ENCODE measurements at regions not wholly inside any gene's neighbourhood (a gene's known extent, or its start where the extent isn't known, plus 50 kb on each side); places are given as distances from the start of the nearest gene placed in this dataset.

GRCh38 chrX:118904664-118905063, 69.8 kb upstream of the LONRF3 start:
- TF ChIP-seq RAD21 (conservative IDR thresholded peaks at IDR 0.05 in 1 of 2, IDR thresholded peaks at IDR 0.05 in 1 of 2) (no peak), REST (IDR thresholded peaks at IDR 0.05) (no peak), EP300 (IDR thresholded peaks at IDR 0.05) (no peak), CHD2 (IDR thresholded peaks at IDR 0.05; ENCODE audit: low read length, partially characterized antibody) (no peak), FOSL2 (IDR thresholded peaks at IDR 0.05) (no peak), FOSL2 (CRISPR knock-in tag; IDR thresholded peaks at IDR 0.05) (no peak), USF2 (IDR thresholded peaks at IDR 0.05) (no peak), POLR2A (IDR thresholded peaks at IDR 0.05; ENCODE audit: low read length) (no peak), ELK1 (IDR thresholded peaks at IDR 0.05; ENCODE audit: low read depth, low read length) (no peak), SMC3 (IDR thresholded peaks at IDR 0.05) (no peak), ZFP36 (IDR thresholded peaks at IDR 0.05; ENCODE audit: borderline replicate concordance, partially characterized antibody) (no peak), FOXS1 (CRISPR knock-in tag; IDR thresholded peaks at IDR 0.05) (no peak)
- TF ChIP-seq, protein P1, sequence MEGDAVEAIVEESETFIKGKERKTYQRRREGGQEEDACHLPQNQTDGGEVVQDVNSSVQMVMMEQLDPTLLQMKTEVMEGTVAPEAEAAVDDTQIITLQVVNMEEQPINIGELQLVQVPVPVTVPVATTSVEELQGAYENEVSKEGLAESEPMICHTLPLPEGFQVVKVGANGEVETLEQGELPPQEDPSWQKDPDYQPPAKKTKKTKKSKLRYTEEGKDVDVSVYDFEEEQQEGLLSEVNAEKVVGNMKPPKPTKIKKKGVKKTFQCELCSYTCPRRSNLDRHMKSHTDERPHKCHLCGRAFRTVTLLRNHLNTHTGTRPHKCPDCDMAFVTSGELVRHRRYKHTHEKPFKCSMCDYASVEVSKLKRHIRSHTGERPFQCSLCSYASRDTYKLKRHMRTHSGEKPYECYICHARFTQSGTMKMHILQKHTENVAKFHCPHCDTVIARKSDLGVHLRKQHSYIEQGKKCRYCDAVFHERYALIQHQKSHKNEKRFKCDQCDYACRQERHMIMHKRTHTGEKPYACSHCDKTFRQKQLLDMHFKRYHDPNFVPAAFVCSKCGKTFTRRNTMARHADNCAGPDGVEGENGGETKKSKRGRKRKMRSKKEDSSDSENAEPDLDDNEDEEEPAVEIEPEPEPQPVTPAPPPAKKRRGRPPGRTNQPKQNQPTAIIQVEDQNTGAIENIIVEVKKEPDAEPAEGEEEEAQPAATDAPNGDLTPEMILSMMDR (IDR thresholded peaks at IDR 0.05): no peak
- TF ChIP-seq, protein P2, sequence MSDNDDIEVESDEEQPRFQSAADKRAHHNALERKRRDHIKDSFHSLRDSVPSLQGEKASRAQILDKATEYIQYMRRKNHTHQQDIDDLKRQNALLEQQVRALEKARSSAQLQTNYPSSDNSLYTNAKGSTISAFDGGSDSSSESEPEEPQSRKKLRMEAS (IDR thresholded peaks at IDR 0.05): no peak

Data from A549 (cell line).